ENCODE measurements at regions not wholly inside any gene's neighbourhood (a gene's known extent, or its start where the extent isn't known, plus 50 kb on each side); places are given as distances from the start of the nearest gene placed in this dataset.

DNA sequence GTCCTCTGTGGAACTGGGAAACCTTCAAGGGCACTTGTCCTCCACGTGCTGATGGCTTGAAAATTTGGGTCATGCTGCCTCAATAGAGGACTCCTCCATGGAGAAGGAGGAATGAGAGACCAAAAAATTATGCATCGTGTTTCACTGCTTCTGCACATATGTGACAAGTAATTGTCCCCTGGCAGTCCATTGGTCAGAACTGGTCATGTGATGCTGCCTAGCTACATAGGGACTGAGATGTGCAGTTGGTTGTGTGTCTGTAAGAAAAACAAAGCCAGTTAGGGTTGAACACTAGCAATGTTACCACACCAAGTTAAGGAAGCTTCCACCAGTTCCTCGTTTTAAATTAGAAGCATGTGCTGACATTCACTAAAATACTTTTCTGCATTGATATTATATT, 201.9 kb upstream of the ANKH start:
- H3K4me2 ChIP-seq (ENCODE audit: low read length): no peak overlapping the region

DNA sequence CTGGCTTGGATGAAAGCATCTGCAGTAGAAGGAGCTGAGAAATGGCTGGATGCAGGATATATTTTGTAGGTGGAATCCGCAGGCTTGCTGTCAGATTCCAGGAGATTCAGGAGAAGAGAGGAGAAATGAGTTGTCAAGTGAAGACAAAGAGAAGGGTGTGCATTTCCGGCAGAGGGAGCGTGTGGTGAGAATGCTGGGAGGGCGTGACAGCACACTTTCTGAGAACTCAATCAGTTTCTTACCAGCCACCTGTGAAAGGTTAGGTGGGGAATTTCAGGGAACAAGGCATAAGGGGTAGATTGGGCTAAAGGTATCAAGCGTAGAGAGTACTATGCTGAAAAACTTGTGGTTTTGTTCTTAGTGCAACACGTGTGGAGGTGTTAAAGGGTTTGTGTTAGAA, 199.3 kb upstream of the ANKH start:
- Histone ChIP-seq H3K4me2 (ENCODE audit: low read length) (no peak overlapping the region), H3K9ac (ENCODE audit: low read depth, low read length) (no peak overlapping the region), H3K27me3 (ENCODE audit: control insufficient read depth, insufficient read depth, low read length) (peaks cover 6% of the 10 kb centered on the region), H3K36me3 (ENCODE audit: insufficient read depth, low read length) (no peaks in the 10 kb centered on the region), H3K4me1 (ENCODE audit: control insufficient read depth, insufficient read depth, low read length) (no peaks in the 10 kb centered on the region), H3K9me3 (replicated peaks; ENCODE audit: low read length) (no peaks in the 10 kb centered on the region), H3K4me3 (ENCODE audit: low read length) (no peak overlapping the region)

More for the DNA sequence above, 201.9 kb upstream of the ANKH start:
- H3K9ac ChIP-seq (ENCODE audit: low read depth, low read length): no peak overlapping the region
- H3K9me3 ChIP-seq (replicated peaks; ENCODE audit: low read length): no peaks in the 10 kb centered on the region
- H3K36me3 ChIP-seq (ENCODE audit: insufficient read depth, low read length): no peaks in the 10 kb centered on the region
- no peak overlapping the region for H3K4me3 ChIP-seq (ENCODE audit: low read length)
- H3K27me3 ChIP-seq (ENCODE audit: control insufficient read depth, insufficient read depth, low read length): peaks cover 19% of the 10 kb centered on the region
- no peaks in the 10 kb centered on the region for H3K4me1 ChIP-seq (ENCODE audit: control insufficient read depth, insufficient read depth, low read length)

GRCh38 chr5:15069407-15069905, 197.9 kb upstream of the ANKH start:
- no peak overlapping the region for H3K9ac ChIP-seq (ENCODE audit: low read depth, low read length)
- no peak overlapping the region for H3K4me3 ChIP-seq (ENCODE audit: low read length)
- H3K9me3 ChIP-seq (replicated peaks; ENCODE audit: low read length): no peaks in the 10 kb centered on the region
- H3K4me1 ChIP-seq (ENCODE audit: control insufficient read depth, insufficient read depth, low read length): no peaks in the 10 kb centered on the region
- peaks cover 4% of the 10 kb centered on the region for H3K27me3 ChIP-seq (ENCODE audit: control insufficient read depth, insufficient read depth, low read length)
- H3K4me2 ChIP-seq (ENCODE audit: low read length): no peak overlapping the region
- no peaks in the 10 kb centered on the region for H3K36me3 ChIP-seq (ENCODE audit: insufficient read depth, low read length)

DNA sequence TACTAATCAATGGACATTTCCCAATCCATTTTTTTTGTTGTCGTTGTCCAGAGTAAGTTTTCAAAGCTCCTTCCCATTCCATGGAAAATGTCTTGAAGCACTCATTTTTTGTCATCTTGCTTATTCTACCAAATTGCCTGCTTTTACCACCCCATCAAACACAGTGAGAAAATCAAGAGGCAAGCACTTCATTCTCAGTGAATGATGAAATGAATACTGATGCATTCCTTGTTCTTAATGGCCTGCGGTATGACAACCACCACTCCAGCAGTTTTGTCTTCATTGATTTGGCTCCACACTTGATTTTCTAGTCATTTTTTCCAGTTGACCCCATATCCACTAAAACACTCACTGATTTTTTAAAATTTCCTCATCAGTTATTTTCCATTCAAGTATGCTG, 193.5 kb upstream of the ANKH start:
- Histone ChIP-seq H3K36me3 (ENCODE audit: insufficient read depth, low read length) (no peaks in the 10 kb centered on the region), H3K4me3 (ENCODE audit: low read length) (no peak overlapping the region), H3K4me1 (ENCODE audit: control insufficient read depth, insufficient read depth, low read length) (no peaks in the 10 kb centered on the region)

DNA sequence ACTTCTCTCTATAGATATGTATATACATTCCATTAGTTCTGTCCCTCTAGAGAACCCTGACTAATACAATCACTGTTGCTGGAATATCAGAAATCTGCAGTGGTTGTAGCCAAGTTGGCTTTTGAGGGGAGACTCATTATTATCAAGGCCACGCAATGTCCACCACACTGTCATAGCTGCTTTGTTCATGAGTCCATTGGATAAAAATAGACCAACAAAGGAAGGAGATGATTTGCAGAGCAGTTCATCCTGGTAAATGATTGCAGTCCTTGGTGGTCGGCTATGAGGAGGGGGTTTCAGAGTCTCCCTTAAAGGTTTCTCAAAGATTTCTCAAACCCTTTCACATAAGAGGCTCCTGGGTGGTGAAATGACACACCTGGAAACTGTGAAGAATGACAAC, 192.8 kb upstream of the ANKH start:
- Histone ChIP-seq H3K4me2 (ENCODE audit: low read length) (no peak overlapping the region), H3K9ac (ENCODE audit: low read depth, low read length) (no peak overlapping the region), H3K36me3 (ENCODE audit: insufficient read depth, low read length) (no peaks in the 10 kb centered on the region), H3K4me1 (ENCODE audit: control insufficient read depth, insufficient read depth, low read length) (no peaks in the 10 kb centered on the region), H3K27me3 (ENCODE audit: control insufficient read depth, insufficient read depth, low read length) (peaks cover 6% of the 10 kb centered on the region), H3K4me3 (ENCODE audit: low read length) (no peak overlapping the region), H3K9me3 (replicated peaks; ENCODE audit: low read length) (no peaks in the 10 kb centered on the region)

More for the DNA sequence above, 193.5 kb upstream of the ANKH start:
- no peak overlapping the region for H3K9ac ChIP-seq (ENCODE audit: low read depth, low read length)
- H3K27me3 ChIP-seq (ENCODE audit: control insufficient read depth, insufficient read depth, low read length): peaks cover 6% of the 10 kb centered on the region
- no peaks in the 10 kb centered on the region for H3K9me3 ChIP-seq (replicated peaks; ENCODE audit: low read length)
- no peak overlapping the region for H3K4me2 ChIP-seq (ENCODE audit: low read length)

DNA sequence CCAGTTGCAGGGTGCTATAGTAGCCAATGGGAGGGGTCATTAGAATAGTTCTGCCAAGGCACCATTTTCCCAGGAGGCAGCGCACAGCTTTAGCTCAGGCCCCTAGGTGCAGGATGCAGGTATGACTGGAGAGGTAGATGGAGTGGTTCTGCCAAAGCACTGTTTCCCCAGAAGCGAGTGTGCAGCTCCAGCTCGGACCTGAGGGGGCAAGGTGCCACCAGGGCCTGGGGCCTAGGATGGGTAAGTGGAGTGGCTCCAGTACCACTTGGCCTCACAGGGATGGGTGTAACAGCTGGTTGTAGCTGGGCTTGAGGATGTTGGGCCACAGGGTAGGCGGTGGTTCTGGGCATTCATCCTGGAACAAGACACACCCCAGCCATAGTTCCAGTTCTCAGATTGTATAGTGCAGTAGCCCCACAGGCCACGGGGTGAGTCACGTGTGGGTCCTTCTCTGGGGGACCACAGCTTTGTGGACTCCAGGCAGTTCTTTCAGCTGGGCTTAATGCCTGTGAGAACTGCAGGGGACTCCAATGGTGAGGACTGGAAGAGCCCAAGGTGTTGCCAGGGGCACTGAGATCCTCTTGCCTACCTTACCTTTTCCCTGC, 185.5 kb upstream of the ANKH start:
- Histone ChIP-seq H3K4me2 (ENCODE audit: low read length) (no peak overlapping the region), H3K4me1 (ENCODE audit: control insufficient read depth, insufficient read depth, low read length) (no peaks in the 10 kb centered on the region), H3K9ac (ENCODE audit: low read depth, low read length) (no peak overlapping the region), H3K27me3 (ENCODE audit: control insufficient read depth, insufficient read depth, low read length) (peaks cover 12% of the 10 kb centered on the region), H3K4me3 (ENCODE audit: low read length) (no peak overlapping the region), H3K36me3 (ENCODE audit: insufficient read depth, low read length) (no peaks in the 10 kb centered on the region), H3K9me3 (replicated peaks; ENCODE audit: low read length) (no peaks in the 10 kb centered on the region)

- no peaks in the 10 kb centered on the region for H3K4me1 ChIP-seq (ENCODE audit: control insufficient read depth, insufficient read depth, low read length)
Measured at GRCh38 chr5:15044521-15044920, 172.9 kb upstream of the ANKH start.

GRCh38 chr5:15037247-15037908, 165.8 kb upstream of the ANKH start:
- no peaks in the 10 kb centered on the region for H3K36me3 ChIP-seq (ENCODE audit: insufficient read depth, low read length)

More at GRCh38 chr5:15044521-15044920, 172.9 kb upstream of the ANKH start:
- Histone ChIP-seq H3K9me3 (replicated peaks; ENCODE audit: low read length) (no peaks in the 10 kb centered on the region), H3K4me3 (ENCODE audit: low read length) (no peak overlapping the region), H3K27me3 (ENCODE audit: control insufficient read depth, insufficient read depth, low read length) (peaks cover 24% of the 10 kb centered on the region), H3K36me3 (ENCODE audit: insufficient read depth, low read length) (no peaks in the 10 kb centered on the region), H3K9ac (ENCODE audit: low read depth, low read length) (no peak overlapping the region), H3K4me2 (ENCODE audit: low read length) (no peak overlapping the region)

GRCh38 chr5:15034379-15034778, 162.8 kb upstream of the ANKH start:
- no peaks in the 10 kb centered on the region for H3K4me1 ChIP-seq (ENCODE audit: control insufficient read depth, insufficient read depth, low read length)
- no peak overlapping the region for H3K4me3 ChIP-seq (ENCODE audit: low read length)
- H3K9me3 ChIP-seq (replicated peaks; ENCODE audit: low read length): no peaks in the 10 kb centered on the region
- H3K4me2 ChIP-seq (ENCODE audit: low read length): no peak overlapping the region
- H3K27me3 ChIP-seq (ENCODE audit: control insufficient read depth, insufficient read depth, low read length): peaks cover 50% of the 10 kb centered on the region
- no peak overlapping the region for H3K9ac ChIP-seq (ENCODE audit: low read depth, low read length)
- no peaks in the 10 kb centered on the region for H3K36me3 ChIP-seq (ENCODE audit: insufficient read depth, low read length)

More at GRCh38 chr5:15037247-15037908, 165.8 kb upstream of the ANKH start:
- H3K9me3 ChIP-seq (replicated peaks; ENCODE audit: low read length): no peaks in the 10 kb centered on the region
- no peak overlapping the region for H3K9ac ChIP-seq (ENCODE audit: low read depth, low read length)
- H3K27me3 ChIP-seq (ENCODE audit: control insufficient read depth, insufficient read depth, low read length): peaks cover 26% of the 10 kb centered on the region
- H3K4me1 ChIP-seq (ENCODE audit: control insufficient read depth, insufficient read depth, low read length): no peaks in the 10 kb centered on the region
- no peak overlapping the region for H3K4me2 ChIP-seq (ENCODE audit: low read length)
- no peak overlapping the region for H3K4me3 ChIP-seq (ENCODE audit: low read length)

GRCh38 chr5:15031180-15031579, 159.6 kb upstream of the ANKH start:
- Histone ChIP-seq H3K36me3 (ENCODE audit: insufficient read depth, low read length) (no peaks in the 10 kb centered on the region), H3K27me3 (ENCODE audit: control insufficient read depth, insufficient read depth, low read length) (peaks cover 76% of the 10 kb centered on the region), H3K4me2 (ENCODE audit: low read length) (no peak overlapping the region), H3K4me3 (ENCODE audit: low read length) (no peak overlapping the region), H3K4me1 (ENCODE audit: control insufficient read depth, insufficient read depth, low read length) (peaks cover 4% of the 10 kb centered on the region), H3K9ac (ENCODE audit: low read depth, low read length) (no peak overlapping the region), H3K9me3 (replicated peaks; ENCODE audit: low read length) (no peaks in the 10 kb centered on the region)

- peaks cover 11% of the 10 kb centered on the region for H3K4me1 ChIP-seq (ENCODE audit: control insufficient read depth, insufficient read depth, low read length)
- H3K36me3 ChIP-seq (ENCODE audit: insufficient read depth, low read length): no peaks in the 10 kb centered on the region
- no peak overlapping the region for H3K4me2 ChIP-seq (ENCODE audit: low read length)
- H3K4me3 ChIP-seq (ENCODE audit: low read length): no peak overlapping the region
- peaks cover 71% of the 10 kb centered on the region for H3K27me3 ChIP-seq (ENCODE audit: control insufficient read depth, insufficient read depth, low read length)
- H3K9ac ChIP-seq (ENCODE audit: low read depth, low read length): no peak overlapping the region
- H3K9me3 ChIP-seq (replicated peaks; ENCODE audit: low read length): no peaks in the 10 kb centered on the region
Measured at GRCh38 chr5:15027764-15028163, 156.2 kb upstream of the ANKH start.

DNA sequence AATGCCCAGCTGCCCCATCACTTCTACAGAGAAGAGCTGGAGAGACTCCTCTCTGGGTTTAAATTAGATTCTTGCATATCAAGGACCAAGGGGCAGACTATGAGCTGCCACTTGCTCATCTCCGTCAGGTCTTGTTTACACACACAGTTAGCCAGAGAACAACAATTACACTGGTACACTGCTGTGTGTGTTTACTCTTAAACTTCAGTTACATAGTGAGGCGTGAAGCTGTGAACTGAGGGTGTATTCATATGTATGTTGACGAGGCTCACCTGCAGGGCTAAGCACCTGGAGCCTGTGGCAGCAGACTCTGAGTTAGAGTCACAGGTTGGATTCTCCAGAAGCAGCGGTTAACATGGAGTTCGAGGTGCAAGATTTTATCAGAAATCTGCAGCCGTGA, 155.4 kb upstream of the ANKH start:
- Histone ChIP-seq H3K36me3 (ENCODE audit: insufficient read depth, low read length) (no peaks in the 10 kb centered on the region), H3K4me2 (ENCODE audit: low read length) (no peak overlapping the region), H3K4me1 (ENCODE audit: control insufficient read depth, insufficient read depth, low read length) (peaks cover 11% of the 10 kb centered on the region), H3K9ac (ENCODE audit: low read depth, low read length) (no peak overlapping the region), H3K4me3 (ENCODE audit: low read length) (no peak overlapping the region), H3K27me3 (ENCODE audit: control insufficient read depth, insufficient read depth, low read length) (peaks cover 65% of the 10 kb centered on the region), H3K9me3 (replicated peaks; ENCODE audit: low read length) (no peaks in the 10 kb centered on the region)

Measured in skeletal muscle satellite cell (primary cell).